ENCODE measurements at regions not wholly inside any gene's neighbourhood (a gene's known extent, or its start where the extent isn't known, plus 50 kb on each side); places are given as distances from the start of the nearest gene placed in this dataset.

- TF ChIP-seq CTCF (IDR thresholded peaks at IDR 0.05) (no peak), POLR2A (IDR thresholded peaks at IDR 0.05) (no peak)
Observed at GRCh38 chr13:40394304-40394985, 272.0 kb downstream of the FOXO1 start.

Data from Peyer's patch (tissue), 4 donors.